GM12878 (cell line): ENCODE measurements at regions not wholly inside any gene's neighbourhood (a gene's known extent, or its start where the extent isn't known, plus 50 kb on each side); places are given as distances from the start of the nearest gene placed in this dataset.

ENCODE experiments used
- ASH2L ChIP-seq: fragments of 300-600, 200-600 bp; sonication (generic); IDR thresholded peaks from 2 replicates; pipeline ENCODE4 v1.6.1; 2017; ENCODE audit warnings: low read depth, mild to moderate bottlenecking, borderline replicate concordance
- BACH1 ChIP-seq: fragments of 450-650 bp; IDR thresholded peaks from 2 replicates; pipeline ENCODE4 v1.6.1; 2017; ENCODE audit warnings: mild to moderate bottlenecking, borderline replicate concordance
- CBFB ChIP-seq: IDR thresholded peaks from 2 replicates; pipeline ENCODE4 v1.6.1; 2016; ENCODE audit warnings: antibody characterized with exemption, low read depth
- CEBPB ChIP-seq, 2 experiments: fragments of 150-350 bp in 1 of 2; IDR thresholded peaks; 2 replicates each; pipeline ENCODE4 v1.6.1; 2012 to 2014; ENCODE audit warnings: low read depth in 2 of 2, low read length in 2 of 2, borderline replicate concordance in 1 of 2, inconsistent platforms in 1 of 2
- CHD2 ChIP-seq: IDR thresholded peaks from 2 replicates; pipeline ENCODE4 v1.6.1; 2011; ENCODE audit warnings: low read depth, low read length, improper control_type of control experiment, borderline replicate concordance
- CREM ChIP-seq: IDR thresholded peaks from 2 replicates; pipeline ENCODE4 v1.6.1; 2014; ENCODE audit warnings: antibody characterized with exemption, low read depth
- EED ChIP-seq: sonication (generic); IDR thresholded peaks from 2 replicates; pipeline ENCODE4 v1.6.1; 2016; ENCODE audit warnings: antibody characterized with exemption, low read depth
- EGR1 ChIP-seq, 2 experiments: IDR thresholded peaks; 1 replicate in 1 of 2; 2 replicates in 1 of 2; pipeline ENCODE4 v1.6.1; 2011 to 2012; ENCODE audit warnings: low read depth in 2 of 2, low read length in 2 of 2, borderline replicate concordance in 1 of 2, mild to moderate bottlenecking in 1 of 2, moderate library complexity in 1 of 2
- EP300 ChIP-seq, 2 experiments: fragments of 150-350 bp in 1 of 2; IDR thresholded peaks; 2 replicates each; pipeline ENCODE4 v1.6.1; 2011 to 2012; ENCODE audit warnings: low read depth in 2 of 2, low read length in 2 of 2, borderline replicate concordance in 1 of 2, improper control_type of control experiment in 1 of 2, inconsistent platforms in 1 of 2; ENCODE audit not compliant: control insufficient read depth in 1 of 2
- FOXK2 ChIP-seq: fragments of 450-650 bp; IDR thresholded peaks from 2 replicates; pipeline ENCODE4 v1.6.1; 2017; ENCODE audit warnings: mild to moderate bottlenecking, moderate library complexity
- GABPA ChIP-seq: IDR thresholded peaks from 2 replicates; pipeline ENCODE4 v1.6.1; 2014; ENCODE audit warnings: antibody characterized with exemption, low read depth, mild to moderate bottlenecking, inconsistent platforms
- HDAC2 ChIP-seq: fragments of 200-600 bp; sonication (generic); IDR thresholded peaks from 2 replicates; pipeline ENCODE4 v1.6.1; 2017
- HDAC6 ChIP-seq: fragments of 200-600 bp; sonication (generic); IDR thresholded peaks from one replicate; pipeline ENCODE4 v1.8.0; 2017; ENCODE audit warnings: antibody characterized with exemption; ENCODE audit not compliant: unreplicated experiment
- IRF4 ChIP-seq: IDR thresholded peaks from 2 replicates; pipeline ENCODE4 v1.6.1; 2011; ENCODE audit warnings: low read depth, low read length
- JUND ChIP-seq: IDR thresholded peaks from 2 replicates; pipeline ENCODE4 v1.6.1; 2012; ENCODE audit warnings: low read depth, mild to moderate bottlenecking, low read length, improper control_type of control experiment, moderate library complexity
- KDM1A ChIP-seq: fragments of 200-600 bp; sonication (generic); IDR thresholded peaks from 2 replicates; pipeline ENCODE4 v1.6.1; 2016; ENCODE audit warnings: borderline replicate concordance
- KLF5 ChIP-seq: fragments of 450-650 bp; IDR thresholded peaks from 2 replicates; pipeline ENCODE4 v1.6.1; 2014; ENCODE audit warnings: mild to moderate bottlenecking; ENCODE audit not compliant: partially characterized antibody
- LARP7 ChIP-seq: fragments of 450-650 bp; IDR thresholded peaks from 2 replicates; pipeline ENCODE4 v1.6.1; 2017; ENCODE audit warnings: mild to moderate bottlenecking
- NBN ChIP-seq: fragments of 450-650 bp; IDR thresholded peaks from 2 replicates; pipeline ENCODE4 v1.6.1; 2016
- NFIC ChIP-seq: IDR thresholded peaks from 2 replicates; pipeline ENCODE4 v1.6.1; 2012; ENCODE audit warnings: low read depth, mild to moderate bottlenecking, inconsistent platforms, low read length, moderate library complexity
- NFYB ChIP-seq: IDR thresholded peaks from 2 replicates; pipeline ENCODE4 v1.6.1; 2011; ENCODE audit warnings: low read depth, mild to moderate bottlenecking, low read length, improper control_type of control experiment, moderate library complexity; ENCODE audit not compliant: insufficient read depth
- POLR2A ChIP-seq: IDR thresholded peaks from 2 replicates; pipeline ENCODE4 v1.6.1; 2011; ENCODE audit warnings: low read depth, mild to moderate bottlenecking, low read length
- POU2F2 ChIP-seq: IDR thresholded peaks from 3 replicates; pipeline ENCODE4 v1.6.1; 2011; ENCODE audit warnings: low read depth, mild to moderate bottlenecking, low read length, borderline replicate concordance
- SIX5 ChIP-seq: IDR thresholded peaks from 2 replicates; pipeline ENCODE4 v1.6.1; 2011; ENCODE audit warnings: mild to moderate bottlenecking, low read depth, low read length, moderate library complexity; ENCODE audit not compliant: severe bottlenecking
- TAF1 ChIP-seq: IDR thresholded peaks from 2 replicates; pipeline ENCODE4 v1.6.1; 2011; ENCODE audit warnings: mild to moderate bottlenecking, low read depth, low read length, borderline replicate concordance
- TBL1XR1 ChIP-seq: IDR thresholded peaks from 2 replicates; pipeline ENCODE4 v1.6.1; 2012; ENCODE audit warnings: low read depth, low read length, improper control_type of control experiment
- TCF12 ChIP-seq: IDR thresholded peaks from 2 replicates; pipeline ENCODE4 v1.6.1; 2011; ENCODE audit warnings: low read depth, mild to moderate bottlenecking, low read length
- WRNIP1 ChIP-seq: IDR thresholded peaks from 2 replicates; pipeline ENCODE4 v1.6.1; 2011; ENCODE audit warnings: low read depth, low read length, improper control_type of control experiment, borderline replicate concordance
- YY1 ChIP-seq: IDR thresholded peaks from 2 replicates; pipeline ENCODE4 v1.6.1; 2011; ENCODE audit warnings: low read depth, mild to moderate bottlenecking, low read length
- ZSCAN29 ChIP-seq: fragments of 450-650 bp; IDR thresholded peaks from 2 replicates; pipeline ENCODE4 v1.6.1; 2017; ENCODE audit warnings: mild to moderate bottlenecking, moderate library complexity
- TF ChIP-seq, protein P1 (sequence below): fragments of 450-650 bp; IDR thresholded peaks from 2 replicates; pipeline ENCODE4 v1.6.1; 2014; ENCODE audit warnings: mild to moderate bottlenecking
- TF ChIP-seq, protein P2 (sequence below): fragments of 150-350 bp; IDR thresholded peaks from 2 replicates; pipeline ENCODE4 v1.6.1; 2014; ENCODE audit warnings: mild to moderate bottlenecking, low read depth, low read length

DNA sequence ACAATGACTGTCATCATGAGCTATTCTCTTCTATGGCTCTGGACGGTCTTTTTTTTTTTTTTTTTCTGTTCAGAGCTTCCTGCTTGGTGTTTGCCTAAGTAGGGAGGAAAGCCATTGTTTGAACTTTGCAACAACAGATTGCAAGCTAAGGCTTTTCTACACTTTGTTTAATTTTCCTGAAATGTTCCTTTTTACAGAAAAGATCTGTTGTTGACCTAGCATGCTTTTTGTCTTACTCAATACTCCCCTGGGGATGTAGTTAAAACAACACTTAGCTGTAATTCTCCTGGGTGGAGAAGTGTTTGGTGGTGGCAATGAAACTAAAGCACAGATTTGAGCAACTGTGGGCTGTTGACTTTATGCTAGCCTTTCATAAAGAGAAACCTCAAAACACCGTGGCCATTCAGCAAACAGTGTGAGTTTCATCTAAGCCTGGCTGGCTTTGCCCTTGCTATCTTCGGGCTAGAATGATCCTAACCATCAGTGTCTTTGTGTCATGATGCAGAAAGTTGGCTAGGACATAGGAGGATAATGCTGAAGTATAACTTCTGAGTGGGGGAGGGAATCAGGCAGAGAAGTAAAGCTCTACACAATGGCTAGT is 110.5 kb downstream of the ANXA3 start (continued):
- TF ChIP-seq CHD2 (0 out of 2 replicates have a peak, but pooled peaks have one; percentile 18), KDM1A (no peak), GABPA (no peak), SIX5 (no peak), POLR2A (no peak), WRNIP1 (no peak), HDAC6 (no peak), EGR1 (IDR thresholded peaks at IDR 0.05; ENCODE audit: borderline replicate concordance in 1 of 2, low read depth in 2 of 2, low read length in 2 of 2) (no peak), LARP7 (no peak), EED (peak; percentile 44; the same call in 1 of the 2 replicates), YY1 (no peak), TCF12 (no peak), EP300 (IDR thresholded peaks at IDR 0.05; ENCODE audit: borderline replicate concordance in 1 of 2, control insufficient read depth in 1 of 2, low read depth in 2 of 2, low read length in 2 of 2) (peak in 1 of 2 experiments; percentile 64; a peak in 1 of 4 replicates), NBN (peak; percentile 39; the same call in 1 of the 2 replicates), TBL1XR1 (peak; percentile 82), NFIC (peak; percentile 67), POU2F2 (peak; percentile 95; the same call in 2 of the 3 replicates), CEBPB (IDR thresholded peaks at IDR 0.05; ENCODE audit: borderline replicate concordance in 1 of 2, low read depth in 2 of 2, low read length in 2 of 2) (no peak), CBFB (no peak), CREM (no peak), NFYB (0 out of 2 replicates have a peak, but pooled peaks have one; percentile 26), ASH2L (no peak), FOXK2 (no peak), JUND (no peak), IRF4 (peak; percentile 53; the same call in 1 of the 2 replicates), BACH1 (0 out of 2 replicates have a peak, but pooled peaks have one; percentile 28), HDAC2 (no peak), ZSCAN29 (no peak), TAF1 (0 out of 2 replicates have a peak, but pooled peaks have one; percentile 25), KLF5 (no peak)
- TF ChIP-seq, protein P1, sequence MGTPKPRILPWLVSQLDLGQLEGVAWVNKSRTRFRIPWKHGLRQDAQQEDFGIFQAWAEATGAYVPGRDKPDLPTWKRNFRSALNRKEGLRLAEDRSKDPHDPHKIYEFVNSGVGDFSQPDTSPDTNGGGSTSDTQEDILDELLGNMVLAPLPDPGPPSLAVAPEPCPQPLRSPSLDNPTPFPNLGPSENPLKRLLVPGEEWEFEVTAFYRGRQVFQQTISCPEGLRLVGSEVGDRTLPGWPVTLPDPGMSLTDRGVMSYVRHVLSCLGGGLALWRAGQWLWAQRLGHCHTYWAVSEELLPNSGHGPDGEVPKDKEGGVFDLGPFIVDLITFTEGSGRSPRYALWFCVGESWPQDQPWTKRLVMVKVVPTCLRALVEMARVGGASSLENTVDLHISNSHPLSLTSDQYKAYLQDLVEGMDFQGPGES, result no peak
- TF ChIP-seq, protein P2, sequence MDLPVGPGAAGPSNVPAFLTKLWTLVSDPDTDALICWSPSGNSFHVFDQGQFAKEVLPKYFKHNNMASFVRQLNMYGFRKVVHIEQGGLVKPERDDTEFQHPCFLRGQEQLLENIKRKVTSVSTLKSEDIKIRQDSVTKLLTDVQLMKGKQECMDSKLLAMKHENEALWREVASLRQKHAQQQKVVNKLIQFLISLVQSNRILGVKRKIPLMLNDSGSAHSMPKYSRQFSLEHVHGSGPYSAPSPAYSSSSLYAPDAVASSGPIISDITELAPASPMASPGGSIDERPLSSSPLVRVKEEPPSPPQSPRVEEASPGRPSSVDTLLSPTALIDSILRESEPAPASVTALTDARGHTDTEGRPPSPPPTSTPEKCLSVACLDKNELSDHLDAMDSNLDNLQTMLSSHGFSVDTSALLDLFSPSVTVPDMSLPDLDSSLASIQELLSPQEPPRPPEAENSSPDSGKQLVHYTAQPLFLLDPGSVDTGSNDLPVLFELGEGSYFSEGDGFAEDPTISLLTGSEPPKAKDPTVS, result no peak
